GM11168 (cell line): ENCODE measurements at regions not wholly inside any gene's neighbourhood (a gene's known extent, or its start where the extent isn't known, plus 50 kb on each side); places are given as distances from the start of the nearest gene placed in this dataset.
"Not testable (repeated sequence)": the region's sequence is repeated elsewhere in the genome, so short reads cannot be mapped to it uniquely, and the experiment has no call there.

Experiments used
- in situ Hi-C: fragments of 300-500 bp; cut with MboI; formaldehyde crosslinking; loops from one replicate; pipeline ENCODE4 v1.12.0; 2022; ENCODE audit warnings: low sequenced_read_pairs; ENCODE audit not compliant: unreplicated experiment

DNA sequence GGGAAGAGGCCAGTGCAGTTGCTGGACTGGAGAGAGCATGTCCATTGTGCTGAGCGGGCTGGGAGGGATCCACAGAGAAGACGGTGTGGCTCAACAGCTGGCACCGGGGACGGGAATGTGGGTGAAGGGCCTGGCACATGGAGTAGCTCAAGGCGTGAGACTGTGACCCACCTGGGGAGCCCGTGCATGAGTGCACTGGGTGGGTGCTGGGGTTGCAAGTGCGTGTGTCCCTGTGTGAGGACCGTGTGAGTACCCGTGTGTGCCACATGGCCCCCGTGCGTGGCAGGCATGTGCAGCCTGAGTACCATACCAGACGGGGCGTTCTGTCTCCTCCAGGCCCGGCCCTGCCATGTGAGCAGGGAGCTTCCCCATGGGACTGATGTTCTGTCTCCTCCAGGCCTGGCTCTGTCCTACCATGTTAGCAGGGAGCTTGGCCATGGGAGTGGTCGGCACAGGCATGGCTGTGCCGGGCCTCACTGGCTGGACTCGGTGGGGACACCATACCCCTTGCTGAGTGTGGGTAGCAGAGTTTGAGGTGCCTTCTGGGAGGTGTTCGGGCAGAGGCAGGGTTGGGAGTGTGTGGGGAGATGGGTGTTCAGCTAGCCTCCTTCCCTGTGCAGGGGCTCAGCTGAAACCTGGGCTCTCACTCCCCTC is 234.4 kb downstream of the TMEM121 start:
- in situ Hi-C loops, result loop anchor here (5.0 kb wide), 1 partner anchor 144 kb away; no protein-coding TSS in a partner anchor

DNA sequence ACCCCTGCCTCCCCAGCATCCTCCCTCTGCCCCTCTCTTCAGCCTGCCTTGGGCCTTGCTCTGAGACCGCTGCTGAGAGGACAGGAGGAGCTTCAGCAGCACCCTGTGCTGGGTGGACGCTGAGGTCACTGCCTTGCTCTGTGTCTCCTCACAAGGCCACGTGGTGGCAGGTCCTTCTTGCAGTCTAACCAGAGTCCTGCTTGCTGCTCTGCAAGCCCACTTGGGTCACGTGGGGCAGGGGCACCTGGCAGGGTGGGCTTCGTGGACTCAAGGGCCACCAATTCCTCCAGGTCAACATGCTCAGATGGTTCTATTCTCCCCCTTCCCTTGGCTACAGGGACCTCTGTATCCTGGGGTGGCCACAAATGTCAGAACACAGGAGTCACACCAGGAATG is 235.0 kb downstream of the TMEM121 start:
- in situ Hi-C loops, result loop anchor here (5.0 kb wide), 1 partner anchor 144 kb away; no protein-coding TSS in a partner anchor

DNA sequence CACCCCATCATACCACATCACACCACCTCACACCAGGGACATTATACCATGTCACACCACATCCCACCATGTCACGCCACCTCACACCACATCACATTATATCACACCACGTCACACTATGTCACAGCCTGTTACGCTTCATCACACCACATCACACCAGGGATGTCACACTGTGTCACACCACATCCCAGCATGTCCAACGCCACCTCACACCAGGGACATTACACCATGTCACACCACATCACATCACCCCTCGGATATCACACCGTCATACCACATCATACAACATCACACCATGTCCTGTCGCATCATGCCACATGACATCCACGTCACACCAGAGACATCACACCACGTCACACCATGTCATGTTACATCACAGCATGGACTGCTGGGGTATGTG is 235.5 kb downstream of the TMEM121 start:
- in situ Hi-C loops, result loop anchor here (5.0 kb wide), 1 partner anchor 145 kb away; no protein-coding TSS in a partner anchor

DNA sequence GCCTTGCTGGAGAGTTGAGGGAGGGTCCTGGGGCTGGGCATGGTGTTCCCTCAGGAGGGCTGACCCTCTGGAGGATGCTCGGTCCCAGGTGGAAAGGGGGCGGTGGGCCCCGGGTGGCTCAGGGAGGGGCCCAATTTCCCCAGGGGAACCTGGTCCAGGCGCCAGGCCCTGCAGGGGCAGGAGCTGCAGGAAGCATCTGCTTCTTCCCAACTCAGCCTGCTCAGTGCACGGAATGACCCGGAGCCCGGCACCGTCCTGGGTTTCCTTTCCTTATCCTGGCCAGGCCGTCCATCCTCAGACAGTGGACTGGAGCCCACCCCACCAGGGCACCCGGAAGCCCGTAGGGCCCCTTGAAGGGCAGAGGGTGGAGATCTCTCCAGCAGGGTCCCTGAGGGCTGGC is 235.9 kb downstream of the TMEM121 start:
- in situ Hi-C loops, result loop anchor here (5.0 kb wide), 1 partner anchor 145 kb away; no protein-coding TSS in a partner anchor

GRCh38 chr14:105764254-105764901 is 238.0 kb downstream of the TMEM121 start:
- in situ Hi-C loops, result loop anchor here (5.0 kb wide), 1 partner anchor 147 kb away; no protein-coding TSS in a partner anchor

- in situ Hi-C loops, result not testable (repeated sequence)
Observed at GRCh38 chr14:105765072-105765825, 238.9 kb downstream of the TMEM121 start.

GRCh38 chr14:105765893-105766614 is 239.7 kb downstream of the TMEM121 start:
- in situ Hi-C loops, result no loop called here

- in situ Hi-C loops, result no loop called here
Observed at GRCh38 chr14:105767315-105767714, 240.9 kb downstream of the TMEM121 start.

DNA sequence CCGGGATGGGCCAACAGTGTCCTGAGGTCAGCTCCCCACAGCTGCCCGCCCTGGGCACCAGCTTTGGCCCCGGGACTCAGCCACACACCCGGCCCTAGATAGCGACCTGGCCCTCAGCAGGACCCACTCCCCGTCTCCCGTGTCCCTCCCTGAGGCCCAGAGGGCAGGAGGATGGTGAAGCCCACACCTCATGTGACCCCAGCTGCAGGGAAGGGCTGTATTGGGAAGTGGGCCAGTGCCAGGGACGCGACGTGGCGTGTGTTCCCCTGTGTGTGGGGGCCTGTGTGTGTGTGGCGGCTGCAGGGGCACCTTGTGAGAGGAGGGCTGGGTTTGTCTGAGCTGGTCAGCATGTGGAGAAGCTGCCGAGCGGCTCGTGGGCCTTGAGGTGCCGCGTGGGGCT is 241.7 kb downstream of the TMEM121 start:
- in situ Hi-C loops, result not testable (repeated sequence)

DNA sequence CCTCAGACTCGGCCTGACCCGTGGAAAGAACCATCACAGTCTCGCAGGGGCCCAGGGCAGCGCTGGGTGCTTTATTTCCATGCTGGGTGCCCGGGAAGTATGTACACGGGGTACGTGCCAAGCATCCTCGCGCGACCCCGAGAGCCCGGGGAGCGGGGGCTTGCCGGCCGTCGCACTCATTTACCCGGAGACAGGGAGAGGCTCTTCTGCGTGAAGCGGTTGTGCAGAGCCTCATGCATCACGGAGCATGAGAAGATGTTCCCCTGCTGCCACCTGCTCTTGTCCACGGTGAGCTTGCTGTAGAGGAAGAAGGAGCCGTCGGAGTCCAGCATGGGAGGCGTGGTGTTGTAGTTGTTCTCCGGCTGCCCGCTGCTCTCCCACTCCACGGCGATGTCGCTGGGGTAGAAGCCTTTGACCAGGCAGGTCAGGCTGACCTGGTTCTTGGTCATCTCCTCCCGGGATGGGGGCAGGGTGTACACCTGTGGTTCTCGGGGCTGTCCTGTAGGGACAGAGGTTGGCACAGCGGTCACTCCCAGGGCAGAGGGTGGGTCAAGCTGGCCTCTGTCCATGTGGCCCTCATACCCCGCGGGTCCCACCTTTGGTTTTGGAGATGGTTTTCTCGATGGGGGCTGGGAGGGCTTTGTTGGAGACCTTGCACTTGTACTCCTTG is 242.8 kb downstream of the TMEM121 start:
- in situ Hi-C loops, result not testable (repeated sequence)

DNA sequence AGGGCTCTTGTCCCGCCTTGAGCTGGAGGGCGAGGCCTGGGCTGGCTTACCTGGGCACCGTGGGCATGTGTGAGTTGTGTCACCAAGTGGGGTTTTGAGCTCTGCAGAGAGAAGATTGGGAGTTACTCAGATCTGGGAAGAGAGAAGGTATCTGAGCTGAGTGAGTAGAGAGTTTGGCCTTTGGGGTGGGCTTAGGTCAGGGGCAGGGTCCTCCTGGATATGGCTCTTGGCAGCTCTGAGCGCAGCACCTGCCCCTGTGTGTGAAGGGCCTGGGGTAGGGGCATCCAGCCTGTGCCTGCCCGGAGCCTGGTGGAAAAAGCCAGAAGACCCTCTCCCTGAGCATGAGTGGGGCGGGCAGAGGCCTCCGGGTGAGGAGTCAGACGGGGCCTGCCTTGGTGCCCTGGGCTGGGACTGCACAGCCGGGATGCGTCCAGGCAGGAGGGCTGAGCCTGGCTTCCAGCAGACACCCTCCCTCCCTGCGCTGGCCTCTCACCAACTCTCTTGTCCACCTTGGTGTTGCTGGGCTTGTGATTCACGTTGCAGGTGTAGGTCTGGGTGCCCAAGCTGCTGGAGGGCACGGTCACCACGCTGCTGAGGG is 244.3 kb downstream of the TMEM121 start:
- in situ Hi-C loops, result not testable (repeated sequence)

- in situ Hi-C loops, result not testable (repeated sequence)
Observed at GRCh38 chr14:105771261-105772226, 245.2 kb downstream of the TMEM121 start.

DNA sequence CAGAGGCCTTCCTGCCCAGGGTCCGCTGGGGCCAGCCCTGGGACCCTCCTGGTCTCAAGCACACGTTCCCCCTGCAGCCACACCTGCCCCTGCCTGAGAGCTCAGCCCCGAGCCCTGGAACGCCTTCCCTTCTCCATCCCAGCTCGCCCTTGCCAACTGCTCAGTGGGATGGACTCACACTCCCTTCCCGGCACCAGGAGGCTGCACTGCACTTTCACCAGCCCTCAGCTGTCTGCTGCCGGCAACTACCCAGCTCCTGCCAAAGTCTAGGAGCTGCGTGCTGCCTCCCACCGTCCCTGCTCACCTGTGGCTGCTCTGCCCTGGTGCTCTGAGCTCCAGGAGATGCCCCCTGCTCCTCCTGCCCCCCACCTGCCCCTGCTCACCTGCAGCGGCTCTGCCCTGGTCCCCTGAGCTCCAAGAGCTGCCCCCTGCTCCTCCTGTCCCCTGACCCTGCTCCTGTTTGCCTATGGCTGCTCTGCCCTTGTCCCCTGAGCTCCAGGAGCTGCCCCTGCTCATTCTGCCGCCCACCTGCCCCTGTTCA is 246.4 kb downstream of the TMEM121 start:
- in situ Hi-C loops, result not testable (repeated sequence)

GRCh38 chr14:105773584-105773983 is 247.2 kb downstream of the TMEM121 start:
- in situ Hi-C loops, result no loop called here

GRCh38 chr14:105774001-105774400 is 247.6 kb downstream of the TMEM121 start:
- in situ Hi-C loops, result no loop called here

DNA sequence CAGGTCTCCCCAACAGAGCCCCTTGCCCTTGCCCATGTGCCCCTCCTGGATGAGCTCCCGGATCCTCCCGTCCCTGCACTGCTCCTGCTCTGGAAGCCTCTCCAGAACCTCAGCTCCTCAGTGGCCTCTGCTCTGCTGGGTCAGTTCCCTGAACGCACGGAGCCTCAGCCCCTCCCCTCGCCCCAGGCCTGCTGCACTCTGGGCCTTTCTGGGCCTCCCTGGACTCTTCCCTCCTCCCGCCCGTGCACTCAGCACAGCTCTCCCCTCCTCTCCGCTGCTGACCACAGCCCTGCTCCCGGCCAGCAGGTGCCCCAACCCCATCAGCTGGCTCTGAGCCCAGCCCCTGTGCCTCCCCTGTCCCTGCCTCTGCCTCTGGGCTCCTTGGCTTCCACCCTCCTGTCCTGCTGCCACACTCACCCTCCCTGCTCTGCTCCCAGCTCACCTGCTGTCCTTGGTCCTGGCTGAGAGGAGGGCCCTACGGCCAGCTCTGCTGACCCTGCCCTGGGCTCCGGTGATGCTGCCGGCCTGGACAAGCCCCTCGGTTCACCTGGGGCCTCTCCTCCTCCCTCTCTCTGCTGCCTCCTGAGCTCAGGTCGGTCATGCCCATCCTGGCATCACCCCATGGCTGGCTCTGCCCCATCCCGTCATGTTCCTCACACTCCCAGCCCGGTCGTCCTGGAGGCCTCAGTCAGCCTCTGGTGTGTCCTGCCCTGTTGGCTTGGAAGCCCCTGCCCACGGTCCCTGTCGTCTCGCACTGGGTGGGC is 248.4 kb downstream of the TMEM121 start:
- in situ Hi-C loops, result not testable (repeated sequence)

DNA sequence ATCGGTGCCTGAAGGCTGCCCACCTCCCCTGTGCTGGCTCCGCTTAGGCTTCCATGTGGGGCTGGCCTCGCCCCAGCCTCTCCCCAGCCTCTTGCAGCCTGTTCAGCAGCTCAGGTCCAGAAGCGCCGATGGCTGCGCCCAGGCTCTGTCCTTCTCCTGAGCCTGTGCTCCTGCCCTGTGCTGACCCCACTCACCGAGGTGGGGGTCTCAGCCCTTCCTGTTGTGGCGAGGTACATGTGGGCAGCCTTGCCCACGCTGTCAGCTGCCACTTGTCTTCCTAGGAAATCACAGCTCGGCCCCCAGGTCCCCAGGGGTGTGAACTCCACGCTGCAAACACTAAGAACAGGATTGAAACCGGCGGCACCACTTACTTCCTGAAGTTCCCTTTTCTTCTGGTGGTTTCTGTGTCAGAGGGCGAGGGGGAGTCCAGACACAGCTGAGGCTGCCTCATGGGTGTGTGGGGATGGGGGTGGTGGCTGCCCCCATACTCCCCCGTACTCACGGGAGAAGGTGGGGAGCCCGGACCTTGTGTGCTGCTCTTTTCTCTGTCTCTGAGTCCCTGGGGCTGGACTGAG is 249.1 kb downstream of the TMEM121 start:
- in situ Hi-C loops, result not testable (repeated sequence)
